KG1 (cell line): ENCODE measurements at regions not wholly inside any gene's neighbourhood (a gene's known extent, or its start where the extent isn't known, plus 50 kb on each side); places are given as distances from the start of the nearest gene placed in this dataset.
A peak's percentile ranks its signal among the peaks of the same experiment; 100 is the strongest.
"Not testable (repeated sequence)": the region's sequence is repeated elsewhere in the genome, so short reads cannot be mapped to it uniquely, and the experiment has no call there.

Experiments
- DNase-seq: peaks from one replicate; lab custom pipeline; 2025; lab: John Stamatoyannopoulos, UW

DNA sequence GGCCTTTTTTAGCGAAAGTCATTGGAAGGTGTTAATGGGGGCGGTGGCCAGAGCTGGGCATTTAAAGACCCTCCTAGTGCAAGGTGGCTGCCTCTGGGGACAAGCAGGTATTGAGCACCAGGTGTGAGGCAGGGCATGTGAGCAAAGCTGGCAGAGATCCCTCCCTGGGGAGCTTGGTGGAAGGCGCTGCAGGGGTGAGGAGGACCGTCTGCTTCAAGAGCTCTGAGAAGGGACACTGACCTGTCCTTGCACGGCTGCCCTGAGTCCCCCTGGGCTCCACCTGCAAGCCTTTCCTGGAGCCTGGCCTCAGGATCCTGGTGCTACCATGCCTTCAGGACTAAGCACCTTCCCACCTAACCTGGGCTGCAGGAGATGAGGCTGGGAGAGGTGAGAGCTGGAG lies 127.0 kb upstream of the CIBAR2 start:
- DNase-seq = no peak

DNA sequence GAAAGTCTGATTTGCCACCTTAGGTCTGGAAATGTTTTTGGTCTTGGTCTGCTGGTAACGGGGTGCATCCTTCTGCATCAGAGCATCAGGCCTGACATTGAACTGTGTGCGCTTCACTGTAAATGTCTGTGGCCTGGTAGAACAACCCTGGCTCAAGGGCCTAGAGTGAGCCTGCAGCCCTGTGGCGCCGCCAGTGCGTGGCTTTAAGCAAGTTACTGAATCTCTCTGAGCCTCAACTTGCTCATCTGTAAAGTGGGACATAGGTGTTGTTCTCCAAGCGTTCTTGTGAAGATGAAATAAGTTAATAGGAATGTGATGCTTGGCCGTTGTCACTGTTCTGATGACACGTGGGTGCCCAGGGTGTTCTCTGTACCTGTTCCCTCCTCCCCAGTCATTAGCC lies 127.6 kb upstream of the CIBAR2 start:
- DNase-seq = no peak

DNA sequence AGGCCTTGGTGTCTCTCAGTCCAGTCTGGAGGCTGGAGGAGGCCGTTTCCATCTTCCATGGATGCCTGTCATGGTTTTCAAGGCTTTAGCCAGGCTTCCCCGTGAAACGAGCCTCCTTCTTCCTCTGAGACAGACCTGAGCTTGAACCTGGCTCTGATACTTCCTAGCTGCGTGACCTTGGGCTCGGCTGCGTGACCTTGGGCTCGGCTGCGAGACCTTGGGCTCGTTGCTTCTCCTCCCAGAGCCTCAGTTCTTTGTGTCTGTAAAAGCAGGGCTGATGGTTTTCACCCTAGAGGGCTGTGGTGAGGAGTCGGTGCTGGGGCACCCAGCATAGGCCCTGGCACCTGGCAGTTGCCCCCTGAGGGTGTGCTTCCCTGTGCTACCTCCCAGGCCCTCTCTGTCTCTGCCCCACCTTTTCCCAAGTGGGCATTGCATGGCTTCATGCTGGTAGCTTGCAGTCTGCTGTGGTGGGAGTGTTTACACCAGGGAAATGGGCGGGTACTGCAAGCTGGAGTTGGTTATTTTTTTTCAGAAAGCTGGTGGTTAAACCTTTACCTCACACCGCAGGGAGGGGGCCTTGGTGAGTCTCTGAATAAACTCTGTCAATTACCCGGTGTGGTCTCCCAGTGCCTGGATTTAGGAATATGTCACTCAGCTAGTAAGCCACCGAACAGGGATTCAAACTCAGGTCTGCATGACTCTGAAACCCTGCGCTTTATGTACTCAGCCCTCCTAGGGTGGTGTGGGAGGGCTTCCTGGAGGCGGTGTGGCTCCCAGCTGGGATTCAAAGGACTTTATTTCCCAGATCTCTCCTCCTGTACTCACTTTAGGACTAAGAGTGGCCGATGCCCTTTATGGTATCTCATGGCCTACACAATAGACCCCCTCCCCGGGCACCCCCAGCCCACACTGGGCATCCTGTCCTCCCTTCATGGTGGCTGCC lies 129.0 kb upstream of the CIBAR2 start:
- no peak for DNase-seq

DNA sequence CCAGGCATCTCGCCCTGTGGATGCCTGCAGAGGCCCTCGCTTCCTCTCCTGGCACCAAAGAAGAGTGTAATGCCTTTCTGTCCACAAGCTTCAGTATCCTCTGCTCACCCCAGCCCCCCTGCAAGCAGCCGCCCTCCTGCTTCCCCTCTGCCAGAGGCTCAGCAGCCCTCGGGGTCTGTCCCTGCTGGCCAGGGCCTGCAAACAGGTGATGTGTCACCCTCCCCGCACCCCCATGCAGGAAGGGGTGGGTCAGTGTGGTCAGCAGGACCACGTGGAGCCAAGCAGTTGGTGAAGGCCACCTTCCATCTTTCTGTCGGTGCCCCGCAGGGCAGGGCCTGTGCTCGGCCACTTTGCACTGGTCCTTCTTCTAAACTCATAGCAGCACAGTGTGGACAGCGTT lies 129.9 kb upstream of the CIBAR2 start:
- no peak for DNase-seq

DNA sequence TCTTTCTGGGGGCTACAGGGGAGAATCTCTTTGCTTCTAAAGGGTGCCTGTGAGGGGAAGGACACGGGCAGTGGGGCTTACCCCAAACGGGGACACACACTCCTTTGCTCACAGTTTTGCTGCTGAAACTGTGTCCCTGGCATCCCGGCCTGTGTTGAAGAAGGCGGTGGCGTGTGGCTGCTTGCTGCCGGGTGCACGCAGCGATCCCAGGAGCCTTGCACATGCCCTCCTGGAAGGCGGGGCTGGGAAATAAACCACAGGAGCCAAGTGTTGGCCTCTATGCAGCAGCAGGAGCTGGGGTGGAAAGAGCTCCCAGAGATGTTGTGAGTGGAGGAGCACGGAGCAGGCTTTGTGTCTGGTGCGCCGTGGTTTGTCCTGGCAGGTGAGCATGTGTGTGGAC lies 131.0 kb upstream of the CIBAR2 start:
- DNase-seq = no peak

DNA sequence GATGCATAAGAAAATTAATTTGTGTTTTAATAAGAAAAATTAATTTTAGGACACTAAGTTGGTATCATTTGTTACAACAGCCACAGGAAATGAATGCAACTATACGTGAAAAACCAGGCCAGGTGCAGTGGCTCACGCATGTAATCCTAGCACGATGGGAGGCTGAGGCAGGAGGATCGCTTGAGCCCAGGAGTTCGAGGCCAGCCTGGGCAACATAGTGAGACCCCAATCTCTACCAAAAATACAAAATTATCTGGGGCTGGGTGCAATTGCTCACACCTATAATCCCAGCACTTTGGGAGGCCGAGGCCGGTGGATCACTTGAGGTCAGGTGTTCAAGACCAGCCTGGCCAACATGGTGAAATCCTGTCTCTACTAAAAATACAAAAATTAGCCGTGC lies 132.2 kb upstream of the CIBAR2 start:
- not testable (repeated sequence) for DNase-seq

DNA sequence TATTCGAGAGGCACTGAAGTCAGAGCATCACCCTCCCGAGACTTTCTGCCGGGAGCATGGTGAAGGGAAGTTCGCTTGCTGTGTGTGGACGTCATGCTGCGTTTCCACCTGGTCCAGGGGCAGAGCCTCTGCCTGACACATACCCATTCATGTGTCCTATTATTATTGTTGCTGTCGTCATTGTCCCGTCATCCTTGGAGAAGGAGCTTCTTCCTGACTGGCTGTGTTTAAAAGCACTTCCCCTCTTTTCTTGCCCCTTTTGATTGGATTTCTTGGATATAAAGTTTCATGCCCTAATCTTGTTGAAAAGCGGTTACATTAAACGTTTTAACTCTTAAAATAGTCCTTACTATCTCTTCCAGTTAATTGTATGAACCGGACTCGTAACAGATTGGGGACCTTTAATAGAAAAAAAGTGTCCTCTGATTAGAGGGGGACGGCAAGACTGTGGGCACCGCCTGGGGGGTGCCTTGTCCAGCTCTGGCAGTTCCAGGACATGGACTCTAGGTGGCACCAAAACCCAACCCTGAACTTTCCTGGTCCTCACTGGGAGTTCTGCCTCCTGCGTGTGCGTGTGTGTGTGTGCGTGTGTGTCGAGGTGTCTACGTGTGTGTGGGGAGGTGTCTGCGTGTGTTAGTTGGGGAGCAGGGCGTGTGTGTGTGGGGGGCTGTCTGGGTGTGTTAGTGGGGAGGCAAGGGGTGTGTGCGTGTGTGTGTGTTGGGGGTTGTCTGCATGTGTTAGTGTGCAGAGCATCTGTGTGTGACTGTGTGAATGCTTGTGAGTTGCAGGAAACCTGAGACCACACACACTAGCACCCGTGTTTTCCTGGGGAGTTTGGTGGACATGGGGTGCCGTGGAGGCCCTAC lies 133.3 kb upstream of the CIBAR2 start:
- peak; percentile 42 for DNase-seq

DNA sequence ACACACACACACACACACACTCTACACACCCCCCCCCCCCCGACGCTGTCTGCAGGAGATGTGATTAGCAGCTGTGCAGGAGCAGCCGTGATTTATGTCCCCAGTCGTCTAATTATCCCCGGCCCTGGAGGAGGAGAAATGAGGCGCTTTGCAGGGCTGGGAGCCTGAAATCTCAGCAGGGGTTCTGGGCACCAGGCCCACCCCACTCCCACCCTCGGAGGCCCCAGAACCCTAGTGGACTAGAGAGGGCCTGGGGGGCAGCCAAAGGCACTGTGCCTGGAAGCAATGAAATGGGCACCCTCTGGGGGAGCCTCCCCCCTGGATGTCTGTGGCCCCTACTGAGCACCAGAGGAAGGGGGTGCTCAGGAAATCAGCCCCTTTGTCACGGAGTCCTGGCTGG lies 134.2 kb upstream of the CIBAR2 start:
- no peak for DNase-seq

DNA sequence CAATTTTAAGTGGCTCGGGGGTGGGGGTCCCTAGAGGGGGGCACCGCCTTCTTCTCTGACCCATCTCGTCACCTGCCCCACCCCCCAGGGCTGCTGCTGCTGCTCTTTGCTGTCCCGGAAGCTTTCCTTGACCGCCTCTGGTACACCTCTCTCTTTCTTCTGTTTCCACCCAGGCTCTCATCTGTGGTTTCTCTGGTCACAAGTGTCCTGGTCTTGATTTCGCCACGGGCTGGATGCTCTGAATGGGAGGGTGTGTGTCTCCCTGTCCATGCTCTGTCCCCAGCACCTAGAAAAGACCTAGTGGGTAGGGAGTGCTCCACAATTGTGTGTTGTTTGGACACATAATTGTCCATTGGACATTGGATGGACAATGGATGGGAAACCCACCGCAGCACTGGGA lies 134.7 kb upstream of the CIBAR2 start:
- no peak for DNase-seq

DNA sequence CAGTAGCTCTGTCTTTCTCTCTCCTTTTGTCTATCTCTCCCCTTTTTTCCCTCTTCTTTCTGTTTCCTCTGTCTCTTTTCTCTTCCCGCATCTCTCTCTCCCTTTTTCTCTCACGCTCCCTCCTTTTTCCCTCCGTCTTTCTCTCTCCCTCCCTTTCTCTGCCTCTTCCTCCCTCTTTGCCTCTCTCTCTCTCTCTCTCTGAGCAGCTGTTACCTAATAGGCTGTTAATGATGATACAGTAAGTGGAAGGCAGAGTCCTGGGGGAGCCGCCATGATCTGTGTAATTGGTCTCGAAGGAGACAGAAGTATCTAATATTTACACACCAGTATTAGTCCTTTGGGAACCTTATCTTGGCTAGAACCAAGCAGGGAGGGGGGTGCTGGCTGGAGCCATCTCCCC lies 136.1 kb upstream of the CIBAR2 start:
- no peak for DNase-seq

DNA sequence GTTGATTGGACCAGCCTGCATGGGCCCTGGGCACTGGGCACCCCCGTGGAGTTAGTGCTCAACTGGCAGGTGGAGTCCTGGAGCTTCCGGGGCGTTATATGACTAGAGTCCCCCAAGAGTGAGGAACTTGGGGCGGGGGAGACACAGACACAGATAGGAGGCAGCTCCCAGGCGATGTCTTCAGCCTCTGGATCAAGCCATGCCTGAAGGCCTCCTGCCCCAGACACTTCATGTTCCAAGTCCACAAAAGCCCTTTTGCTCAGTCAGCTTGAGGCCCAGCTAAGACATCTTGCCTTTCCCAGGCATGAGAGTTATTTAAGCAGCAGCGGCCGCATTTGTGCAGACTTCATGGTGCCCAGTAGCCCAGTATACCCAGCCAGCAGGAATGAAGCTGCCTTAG lies 136.6 kb upstream of the CIBAR2 start:
- DNase-seq = no peak

DNA sequence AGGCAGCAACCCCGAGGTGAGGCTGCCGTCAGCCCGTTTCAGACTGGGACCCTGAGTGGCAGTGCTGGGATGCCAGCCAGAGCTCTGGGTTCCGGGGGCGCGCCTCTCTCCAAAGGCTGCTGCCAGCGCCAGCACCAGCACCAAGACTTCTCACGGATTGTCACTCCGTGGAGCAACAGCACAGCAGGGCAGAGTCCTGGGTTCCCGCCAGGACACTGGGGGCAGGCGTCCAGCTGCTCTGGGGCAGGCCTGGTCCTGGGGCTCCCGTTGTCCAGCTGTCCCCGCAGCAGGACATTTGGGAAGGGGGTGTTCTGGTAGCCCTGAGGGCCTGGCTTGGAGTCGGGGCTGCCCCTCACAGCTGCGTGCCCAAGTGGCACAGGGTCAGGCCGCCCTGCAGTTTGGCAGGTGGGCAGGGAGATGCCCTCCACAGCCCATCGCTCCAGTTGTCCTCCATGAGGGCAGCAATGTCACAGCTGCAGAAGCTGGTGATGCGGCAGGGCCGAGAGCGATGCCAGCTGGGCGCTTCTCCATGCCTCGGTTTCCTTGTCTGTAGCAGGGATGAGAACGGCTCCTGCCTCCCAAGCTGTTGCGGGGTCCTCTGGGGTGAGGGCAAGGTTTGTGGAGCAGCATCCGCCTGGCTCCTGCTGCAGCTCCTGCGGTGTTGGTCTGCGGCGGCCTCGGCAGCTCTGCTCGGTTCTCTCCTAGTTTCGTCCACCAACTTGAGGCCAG lies 137.3 kb upstream of the CIBAR2 start:
- DNase-seq = no peak

DNA sequence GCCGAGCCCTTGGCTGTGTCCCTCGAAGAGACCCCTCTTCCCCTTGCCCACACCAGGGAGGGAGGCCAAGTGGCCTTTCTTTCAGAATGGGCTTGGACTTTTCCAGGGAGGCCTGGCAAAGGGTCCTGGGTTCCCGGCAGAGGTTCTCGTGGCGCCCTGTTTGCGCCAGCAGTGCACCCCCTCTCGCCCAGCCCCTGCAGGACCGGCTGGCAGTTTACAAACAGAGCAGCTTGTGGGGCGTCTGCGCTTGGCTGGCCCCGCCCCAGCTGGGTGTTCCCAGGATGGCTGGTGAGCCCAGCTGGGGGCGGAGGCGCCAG lies 137.8 kb upstream of the CIBAR2 start:
- no peak for DNase-seq

DNA sequence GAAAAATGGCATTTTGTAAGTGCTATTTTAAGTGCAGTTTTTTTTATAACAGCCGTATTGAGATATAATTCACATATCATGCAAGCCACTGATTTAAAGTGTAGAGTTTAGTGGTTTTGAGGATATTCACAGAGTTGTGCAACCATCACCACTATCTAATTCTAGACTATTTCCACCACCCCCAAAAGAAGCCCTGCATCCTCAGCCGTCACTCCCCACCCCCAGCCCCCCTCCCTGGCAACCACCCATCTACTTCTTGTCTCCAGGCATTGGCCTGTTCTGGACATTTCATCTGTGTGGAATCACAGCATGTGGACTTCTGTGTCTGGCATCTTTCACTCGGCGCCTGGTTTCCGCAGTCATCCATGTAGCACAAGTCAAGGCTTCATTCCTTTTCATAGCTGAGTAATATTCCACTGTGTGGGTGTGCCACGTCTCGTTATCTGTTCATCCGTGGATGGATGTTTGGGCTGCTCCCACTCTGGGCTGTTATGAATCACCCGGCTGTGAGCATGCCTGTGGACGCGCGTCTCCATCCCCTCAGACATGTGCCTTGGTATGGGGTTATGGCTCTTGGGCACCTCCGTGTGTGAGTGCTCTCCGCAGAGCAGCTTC lies 138.4 kb upstream of the CIBAR2 start:
- DNase-seq = no peak

DNA sequence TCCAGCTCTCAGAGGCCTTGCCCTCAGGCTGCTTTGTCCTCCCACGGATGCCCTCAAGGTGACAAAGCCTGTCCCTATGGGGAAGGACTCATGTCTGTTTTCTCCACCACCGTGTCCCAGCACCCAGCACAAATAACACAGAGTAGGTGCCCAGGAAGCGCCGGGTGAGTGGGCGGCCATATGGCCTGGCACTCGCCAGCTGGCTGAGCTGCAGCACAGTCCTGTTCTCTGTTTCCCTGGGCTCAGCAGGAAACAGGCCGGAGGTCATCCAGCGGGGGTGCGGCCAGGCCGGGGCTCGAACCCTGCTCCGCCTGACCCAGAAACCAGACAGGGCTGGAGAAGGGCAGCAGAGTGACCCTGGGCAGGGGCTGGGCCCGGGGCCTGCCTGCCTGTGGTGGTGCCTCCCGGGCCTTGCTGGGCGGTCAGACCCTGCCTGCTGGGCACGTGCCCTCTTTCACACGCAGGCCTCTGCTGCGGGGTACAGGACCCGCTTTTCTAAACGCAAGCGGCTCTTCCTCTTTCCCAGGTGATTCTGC lies 139.0 kb upstream of the CIBAR2 start:
- no peak for DNase-seq

DNA sequence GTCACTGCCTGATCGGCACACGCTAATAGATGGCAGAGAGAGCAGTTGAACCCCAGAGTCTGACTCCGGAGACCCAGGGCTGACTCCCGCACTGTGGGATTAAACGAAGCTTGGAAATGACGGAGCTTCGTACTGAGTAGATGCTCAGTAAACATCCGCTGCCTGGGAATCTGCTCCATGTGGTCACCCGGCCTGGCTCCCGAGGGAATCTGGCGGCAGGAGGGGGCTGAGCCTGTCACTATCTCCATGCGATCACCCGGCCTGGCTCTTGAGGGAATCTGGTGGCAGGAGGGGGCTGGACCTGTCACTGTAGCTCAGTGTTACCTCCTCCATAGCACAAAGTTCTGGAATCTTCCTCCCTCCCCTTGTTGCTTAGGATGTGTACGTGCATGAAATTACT lies 139.7 kb upstream of the CIBAR2 start:
- no peak for DNase-seq

DNA sequence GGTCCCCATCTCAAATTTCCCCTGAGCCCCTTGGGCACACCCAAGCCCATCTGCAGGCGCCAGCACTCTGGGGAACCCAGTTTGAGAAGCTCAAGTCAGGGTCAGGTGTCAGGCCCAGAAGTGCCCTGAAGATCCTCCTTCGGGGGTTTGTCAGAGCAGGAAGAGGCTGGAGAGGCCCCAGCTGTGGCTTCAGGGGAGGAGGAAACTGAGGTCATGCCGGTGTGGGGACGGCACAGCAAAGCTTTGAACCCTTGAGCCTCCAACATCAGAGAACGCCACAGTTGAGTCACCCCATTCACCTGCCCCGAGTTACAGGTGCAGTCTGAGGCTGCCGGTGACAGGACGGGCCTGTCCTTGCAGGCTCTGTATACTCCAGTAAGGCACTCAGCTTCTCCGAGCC lies 140.2 kb upstream of the CIBAR2 start:
- DNase-seq = peak; percentile 20

DNA sequence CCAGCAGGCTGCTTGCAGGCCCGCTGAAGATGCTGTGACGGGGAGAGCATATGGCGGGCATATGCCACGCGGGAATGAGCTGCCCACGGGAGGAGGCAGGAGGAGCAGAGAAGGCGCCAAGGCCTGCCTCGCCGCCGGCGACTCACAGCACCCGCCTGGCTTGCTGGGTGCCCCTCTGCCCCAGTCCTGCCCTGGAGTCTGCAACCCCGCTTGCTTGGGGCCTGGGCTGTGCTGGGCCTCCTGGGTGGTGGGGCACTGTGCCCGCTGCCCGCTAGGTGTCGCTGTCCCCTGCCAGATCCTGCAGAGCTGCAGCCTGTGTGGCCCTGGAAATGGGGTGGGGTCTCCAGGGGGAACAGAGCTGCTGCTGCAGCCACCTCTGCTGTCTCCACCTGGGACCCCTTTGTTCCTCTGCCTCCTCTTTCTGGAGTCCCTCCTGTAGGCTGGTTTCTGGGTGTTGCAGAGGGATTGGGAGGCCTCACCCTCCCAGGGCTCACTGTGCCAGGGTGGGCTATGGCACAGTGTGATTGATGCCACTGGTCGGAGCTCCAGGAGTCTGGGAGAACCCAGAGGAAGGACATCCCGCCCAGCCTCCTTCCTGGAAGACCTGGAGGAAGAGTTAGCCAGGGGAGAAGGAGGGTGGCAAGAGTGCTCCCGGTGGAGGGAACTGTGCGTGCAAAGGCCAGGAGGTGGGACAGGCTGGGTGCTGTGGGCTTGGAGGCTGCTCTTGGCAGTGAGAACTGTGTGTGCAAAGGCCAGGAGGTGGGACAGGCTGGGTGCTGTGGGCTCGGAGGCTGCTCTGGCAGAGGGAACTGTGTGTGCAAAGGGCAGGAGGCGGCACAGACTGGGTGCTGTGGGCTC lies 141.0 kb upstream of the CIBAR2 start:
- peak; percentile 45 for DNase-seq

DNA sequence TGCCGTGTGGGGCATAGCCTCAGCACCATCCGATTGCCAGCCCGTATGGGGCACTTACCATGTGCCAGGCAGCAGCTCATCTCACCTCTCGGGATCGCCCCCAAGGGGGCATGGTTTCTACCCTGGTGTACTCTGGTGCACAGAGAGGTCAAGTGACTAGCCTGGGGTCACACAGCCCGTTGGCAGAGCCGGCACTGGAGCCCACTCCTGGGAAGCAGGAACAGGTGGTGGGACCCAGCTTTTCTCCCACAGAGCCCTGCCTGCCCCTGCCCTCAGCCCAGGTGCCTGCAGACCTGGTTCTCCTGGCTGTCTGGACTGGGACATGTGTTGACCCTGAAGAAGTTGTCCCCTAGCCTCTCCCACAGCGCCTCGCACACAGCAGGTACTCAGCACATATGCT lies 141.8 kb upstream of the CIBAR2 start:
- no peak for DNase-seq

DNA sequence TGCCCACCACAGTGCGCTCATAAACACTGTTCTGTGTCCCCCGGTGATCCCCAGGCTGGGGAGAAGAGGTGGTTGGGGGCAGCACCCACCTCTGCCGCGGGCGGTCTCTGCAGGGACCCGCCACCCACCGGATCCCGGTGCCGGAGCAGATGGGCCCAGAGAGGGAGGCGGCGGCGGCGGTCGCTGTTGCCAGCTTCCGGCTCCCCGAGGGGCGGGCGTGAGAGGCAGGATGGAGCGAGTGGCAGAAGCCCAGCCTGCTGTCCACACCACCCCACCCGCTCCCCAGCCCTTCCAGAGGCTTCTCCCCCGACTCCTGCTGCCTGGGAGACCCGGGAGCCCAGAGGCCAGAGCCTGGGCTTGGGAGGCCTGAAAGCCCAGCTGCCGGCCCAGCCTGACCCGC lies 142.6 kb upstream of the CIBAR2 start:
- DNase-seq = no peak

DNA sequence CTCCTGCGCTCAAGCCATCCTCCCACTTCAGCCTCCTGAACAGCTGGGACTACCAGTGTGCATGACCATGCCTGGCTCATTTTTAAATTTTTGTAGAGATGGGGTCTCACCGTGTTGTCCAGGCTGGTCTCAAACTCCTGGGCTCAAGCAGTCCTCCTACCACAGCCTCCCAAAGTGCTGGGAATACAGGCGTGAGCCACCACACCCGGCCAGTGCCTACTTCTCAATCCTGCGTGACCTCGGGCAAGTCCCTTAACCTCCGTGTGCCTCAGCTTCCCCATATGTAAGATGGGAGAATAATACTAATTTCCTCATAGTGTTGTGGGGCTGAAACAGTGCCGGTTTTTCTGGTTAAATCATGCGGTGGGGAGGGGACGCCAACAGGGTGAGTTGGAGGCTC lies 143.5 kb upstream of the CIBAR2 start:
- no peak for DNase-seq
